ENCODE measurements at regions not wholly inside any gene's neighbourhood (a gene's known extent, or its start where the extent isn't known, plus 50 kb on each side); places are given as distances from the start of the nearest gene placed in this dataset.

DNA sequence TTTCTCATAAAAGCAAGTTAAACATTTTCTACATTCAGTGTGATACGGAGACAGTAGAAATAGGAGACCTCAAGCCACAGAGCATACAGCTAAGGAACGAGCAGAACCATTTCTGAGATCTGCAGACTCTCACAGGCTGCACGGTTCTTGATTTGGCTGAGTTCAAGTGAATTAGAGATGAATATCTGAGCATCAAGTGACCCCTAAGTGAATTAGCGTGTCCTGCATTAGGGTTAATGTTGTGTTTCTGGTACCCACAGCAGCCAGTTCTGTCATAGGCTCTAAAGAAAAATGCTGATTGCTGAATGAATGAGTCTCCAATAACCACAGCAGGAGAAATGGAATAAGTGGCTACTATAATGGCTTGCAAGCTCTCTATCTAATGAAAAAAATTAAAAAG is 265.9 kb upstream of the SYT4 start:
- TF ChIP-seq REST (IDR thresholded peaks at IDR 0.05; ENCODE audit: insufficient read depth in 1 of 2, low read depth in 2 of 2, low read length in 2 of 2), result no peak
- TF ChIP-seq POLR2AphosphoS5 (IDR thresholded peaks at IDR 0.05; ENCODE audit: low read depth, low read length), result no peak
- TF ChIP-seq FOXP2 (optimal IDR thresholded peaks at IDR 0.05; ENCODE audit: borderline replicate concordance, extremely low read depth, extremely low read length, insufficient read depth), result no peak

All from PFSK-1 (cell line).